HG03378 (cell line): ENCODE measurements at regions not wholly inside any gene's neighbourhood (a gene's known extent, or its start where the extent isn't known, plus 50 kb on each side); places are given as distances from the start of the nearest gene placed in this dataset.

Source experiments
- ATAC-seq: cut with Tn5 transposase; IDR thresholded peaks from one replicate; pipeline ENCODE4 v1.9.1; 2021; ENCODE audit warnings: mild to moderate bottlenecking, moderate library complexity; ENCODE audit not compliant: unreplicated experiment

GRCh38 chr5:29779141-29779540, 1414.3 kb upstream of the CDH6 start:
- no peak for ATAC-seq

GRCh38 chr5:29777373-29777772, 1416.1 kb upstream of the CDH6 start:
- ATAC-seq, result no peak

GRCh38 chr5:29770936-29771335, 1422.5 kb upstream of the CDH6 start:
- no peak for ATAC-seq

GRCh38 chr5:29769474-29769873, 1424.0 kb upstream of the CDH6 start:
- no peak for ATAC-seq

- ATAC-seq, result no peak
Measured at GRCh38 chr5:29758986-29759421, 1434.5 kb upstream of the CDH6 start.

GRCh38 chr5:29750453-29750852, 1443.0 kb upstream of the CDH6 start:
- ATAC-seq, result no peak

GRCh38 chr5:29744618-29745017, 1448.9 kb upstream of the CDH6 start:
- no peak for ATAC-seq

- no peak for ATAC-seq
Measured at GRCh38 chr5:29720954-29721353, 1472.5 kb upstream of the CDH6 start.

GRCh38 chr5:29719171-29719570, 1474.3 kb upstream of the CDH6 start:
- ATAC-seq, result no peak

- ATAC-seq, result no peak
Measured at GRCh38 chr5:29715167-29715566, 1478.3 kb upstream of the CDH6 start.

- ATAC-seq, result no peak
Measured at GRCh38 chr5:29702875-29703274, 1490.6 kb upstream of the CDH6 start.

GRCh38 chr5:29701600-29701999, 1491.9 kb upstream of the CDH6 start:
- no peak for ATAC-seq

- ATAC-seq, result no peak
Measured at GRCh38 chr5:29697785-29698414, 1495.6 kb upstream of the CDH6 start.

- ATAC-seq, result no peak
Measured at GRCh38 chr5:29697278-29697677, 1496.2 kb upstream of the CDH6 start.

GRCh38 chr5:29672678-29673077, 1520.8 kb upstream of the CDH6 start:
- ATAC-seq, result no peak

GRCh38 chr5:29662876-29663275, 1530.6 kb upstream of the CDH6 start:
- ATAC-seq, result no peak

GRCh38 chr5:29654954-29655353, 1538.5 kb upstream of the CDH6 start:
- no peak for ATAC-seq

- ATAC-seq, result no peak
Measured at GRCh38 chr5:29649321-29649720, 1544.2 kb upstream of the CDH6 start.

- ATAC-seq, result no peak
Measured at GRCh38 chr5:29642601-29643000, 1550.9 kb upstream of the CDH6 start.

- ATAC-seq, result no peak
Measured at GRCh38 chr5:29614206-29614605, 1579.3 kb upstream of the CDH6 start.

GRCh38 chr5:29588236-29588635, 1605.2 kb upstream of the CDH6 start:
- no peak for ATAC-seq

- ATAC-seq, result no peak
Measured at GRCh38 chr5:29587832-29588231, 1605.7 kb upstream of the CDH6 start.

- ATAC-seq, result no peak
Measured at GRCh38 chr5:29568028-29568427, 1625.5 kb upstream of the CDH6 start.
